ENCODE measurements at regions not wholly inside any gene's neighbourhood (a gene's known extent, or its start where the extent isn't known, plus 50 kb on each side); places are given as distances from the start of the nearest gene placed in this dataset.

DNA sequence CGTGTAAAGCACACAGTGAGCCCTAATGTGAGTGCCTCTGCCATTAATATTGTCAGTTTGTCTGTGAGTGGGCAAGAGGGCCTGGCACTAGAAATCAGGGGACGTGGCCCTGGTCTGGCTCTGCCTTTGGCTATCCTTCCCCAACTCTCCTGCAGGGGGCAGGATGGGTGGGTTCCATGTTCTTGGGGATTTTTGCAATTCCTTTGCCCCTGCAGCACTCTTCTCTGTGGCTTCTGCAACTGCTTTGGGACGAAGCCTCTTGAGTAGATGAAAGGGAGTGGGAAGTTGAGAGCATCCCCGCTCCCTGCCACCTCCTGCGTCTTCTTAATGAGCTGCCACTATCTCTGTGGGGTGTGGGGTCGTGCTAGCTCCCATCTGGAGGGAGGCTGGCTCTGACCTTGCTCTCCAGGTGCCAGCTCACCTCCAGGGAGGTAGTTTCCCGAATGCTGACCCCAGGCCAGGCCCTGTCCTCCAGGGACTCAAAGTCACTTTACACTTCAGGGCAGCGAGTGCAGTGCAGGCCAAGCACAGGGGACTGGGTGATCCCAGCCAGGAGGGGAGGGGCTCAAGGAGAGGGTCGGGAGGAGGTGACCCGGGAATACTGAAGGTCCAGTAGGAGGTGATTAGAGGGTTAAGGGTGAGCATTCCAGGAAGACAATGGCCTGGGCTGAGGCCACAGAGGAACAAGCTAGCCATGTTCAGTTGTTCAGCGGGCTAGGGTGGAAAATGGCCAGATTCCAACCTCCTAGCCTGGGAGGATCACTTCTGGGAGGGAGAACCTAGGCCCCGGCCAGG is 121.0 kb upstream of the NLRP1 start:
- FAIRE-seq (no peak), DNase-seq (no peak)
- Histone ChIP-seq H3K9ac (ENCODE audit: low read length in 3 of 3) (no peak overlapping the region), H3K9me3 (ENCODE audit: control insufficient read depth in 2 of 3, insufficient read depth in 1 of 3, low read length in 3 of 3) (peaks cover 0 to 3% (median 0%) of the 10 kb centered on the region in 3 donors), H3K27me3 (ENCODE audit: control insufficient read depth, insufficient read depth, low read length) (no peaks in the 10 kb centered on the region), H3K27ac (ENCODE audit: low read depth in 2 of 2, low read length in 2 of 2) (no peak overlapping the region), H3K4me1 (ENCODE audit: control insufficient read depth in 2 of 3, insufficient read depth in 2 of 3, low read depth in 1 of 3, low read length in 3 of 3) (no peaks in the 10 kb centered on the region), H3K4me3 (ENCODE audit: low read length in 3 of 3) (no peak overlapping the region), H3K36me3 (ENCODE audit: control insufficient read depth in 2 of 3, insufficient read depth in 3 of 3, low read length in 3 of 3) (no peaks in the 10 kb centered on the region)
- TF ChIP-seq, protein P1, sequence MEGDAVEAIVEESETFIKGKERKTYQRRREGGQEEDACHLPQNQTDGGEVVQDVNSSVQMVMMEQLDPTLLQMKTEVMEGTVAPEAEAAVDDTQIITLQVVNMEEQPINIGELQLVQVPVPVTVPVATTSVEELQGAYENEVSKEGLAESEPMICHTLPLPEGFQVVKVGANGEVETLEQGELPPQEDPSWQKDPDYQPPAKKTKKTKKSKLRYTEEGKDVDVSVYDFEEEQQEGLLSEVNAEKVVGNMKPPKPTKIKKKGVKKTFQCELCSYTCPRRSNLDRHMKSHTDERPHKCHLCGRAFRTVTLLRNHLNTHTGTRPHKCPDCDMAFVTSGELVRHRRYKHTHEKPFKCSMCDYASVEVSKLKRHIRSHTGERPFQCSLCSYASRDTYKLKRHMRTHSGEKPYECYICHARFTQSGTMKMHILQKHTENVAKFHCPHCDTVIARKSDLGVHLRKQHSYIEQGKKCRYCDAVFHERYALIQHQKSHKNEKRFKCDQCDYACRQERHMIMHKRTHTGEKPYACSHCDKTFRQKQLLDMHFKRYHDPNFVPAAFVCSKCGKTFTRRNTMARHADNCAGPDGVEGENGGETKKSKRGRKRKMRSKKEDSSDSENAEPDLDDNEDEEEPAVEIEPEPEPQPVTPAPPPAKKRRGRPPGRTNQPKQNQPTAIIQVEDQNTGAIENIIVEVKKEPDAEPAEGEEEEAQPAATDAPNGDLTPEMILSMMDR (IDR thresholded peaks at IDR 0.05; ENCODE audit: borderline replicate concordance, extremely low read depth, insufficient read depth) = no peak
- intact Hi-C loops (cut with DNase I) = no loop called here

DNA sequence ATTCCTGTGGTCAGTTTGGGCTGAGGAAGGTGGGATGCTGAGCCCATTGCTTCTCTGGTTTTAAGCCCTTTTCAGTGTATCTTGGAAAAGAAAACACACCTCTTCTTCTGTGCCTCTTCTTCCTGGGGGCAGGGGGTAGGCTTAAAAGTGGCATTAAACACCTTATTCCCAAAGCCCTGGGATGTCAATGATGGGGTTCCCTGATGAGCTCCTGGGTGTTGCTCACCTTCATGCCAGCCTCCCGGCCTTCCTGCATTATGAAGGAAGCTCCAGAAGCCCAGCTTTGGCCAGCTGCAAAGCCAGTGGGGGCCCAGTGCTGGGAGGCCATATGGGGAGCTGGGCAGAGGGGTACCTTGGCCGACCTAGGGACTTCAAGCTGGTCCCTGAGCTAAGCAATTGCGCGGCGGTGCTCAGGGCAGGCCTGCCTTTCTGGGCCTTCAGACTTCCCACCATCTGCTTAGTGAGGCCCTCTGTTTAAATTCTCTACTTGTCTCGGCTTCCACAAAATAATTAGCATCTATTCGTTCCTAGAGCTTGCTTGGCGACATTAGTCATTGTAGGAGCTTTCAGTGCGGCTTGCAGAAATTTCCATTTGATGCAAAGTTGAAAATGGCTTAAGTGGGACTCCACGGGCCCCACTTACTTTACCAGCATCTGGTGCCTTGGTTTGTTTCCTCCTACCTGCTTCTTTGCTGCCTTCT is 121.7 kb upstream of the NLRP1 start:
- no peak overlapping the region for H3K27ac ChIP-seq (ENCODE audit: low read depth in 2 of 2, low read length in 2 of 2)
- H3K9me3 ChIP-seq (ENCODE audit: control insufficient read depth in 2 of 3, insufficient read depth in 1 of 3, low read length in 3 of 3) = peaks cover 0 to 3% (median 0%) of the 10 kb centered on the region in 3 donors
- no peak overlapping the region for H3K9ac ChIP-seq (ENCODE audit: low read length in 3 of 3)
- H3K4me3 ChIP-seq (ENCODE audit: low read length in 3 of 3) = no peak overlapping the region
- FAIRE-seq = no peak
- TF ChIP-seq, protein P1 (IDR thresholded peaks at IDR 0.05; ENCODE audit: borderline replicate concordance, extremely low read depth, insufficient read depth) = no peak
- H3K36me3 ChIP-seq (ENCODE audit: control insufficient read depth in 2 of 3, insufficient read depth in 3 of 3, low read length in 3 of 3) = no peaks in the 10 kb centered on the region
- no peak for DNase-seq
- no peaks in the 10 kb centered on the region for H3K27me3 ChIP-seq (ENCODE audit: control insufficient read depth, insufficient read depth, low read length)
- no peaks in the 10 kb centered on the region for H3K4me1 ChIP-seq (ENCODE audit: control insufficient read depth in 2 of 3, insufficient read depth in 2 of 3, low read depth in 1 of 3, low read length in 3 of 3)
- intact Hi-C loops (cut with DNase I) = no loop called here

DNA sequence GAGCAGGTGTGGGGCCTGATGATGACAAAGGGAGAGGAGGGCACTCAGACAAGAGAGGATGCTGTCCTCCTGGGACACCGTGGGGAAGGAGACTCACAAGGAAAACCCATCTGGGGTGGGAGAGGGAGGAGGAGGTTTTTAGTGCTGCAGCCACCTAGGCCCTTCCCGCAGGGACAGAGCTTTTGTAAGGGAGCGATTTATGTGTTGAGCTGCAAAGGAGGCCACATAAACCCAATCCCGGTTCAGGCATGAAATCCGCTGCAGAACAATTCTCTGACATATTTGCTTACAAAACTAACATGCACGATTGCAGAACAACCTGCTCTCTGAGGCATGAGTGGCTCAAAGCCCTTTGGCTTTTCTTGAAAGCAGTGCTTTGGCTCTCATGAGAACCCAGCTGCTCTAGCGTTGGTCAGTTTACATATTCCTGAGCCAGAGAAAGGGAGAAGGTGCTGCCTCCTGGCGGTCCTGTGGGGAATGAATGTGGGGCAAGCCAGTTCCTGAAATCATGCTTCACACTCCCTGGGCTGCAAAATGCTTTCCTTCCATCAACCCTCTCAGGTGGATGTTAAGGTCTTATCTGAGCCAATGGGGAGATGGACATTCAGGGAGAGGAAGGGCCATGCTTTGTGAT is 122.4 kb upstream of the NLRP1 start:
- FAIRE-seq (no peak), DNase-seq (peak in 4 of 5 donors; percentile 79 to 90 (median 84))
- H3K36me3 ChIP-seq (ENCODE audit: control insufficient read depth in 2 of 3, insufficient read depth in 3 of 3, low read length in 3 of 3) = no peaks in the 10 kb centered on the region
- no peak overlapping the region for H3K27ac ChIP-seq (ENCODE audit: low read depth in 2 of 2, low read length in 2 of 2)
- H3K4me1 ChIP-seq (ENCODE audit: control insufficient read depth in 2 of 3, insufficient read depth in 2 of 3, low read depth in 1 of 3, low read length in 3 of 3) = no peaks in the 10 kb centered on the region
- no peak overlapping the region for H3K4me3 ChIP-seq (ENCODE audit: low read length in 3 of 3)
- H3K27me3 ChIP-seq (ENCODE audit: control insufficient read depth, insufficient read depth, low read length) = no peaks in the 10 kb centered on the region
- peaks cover 0 to 3% (median 0%) of the 10 kb centered on the region in 3 donors for H3K9me3 ChIP-seq (ENCODE audit: control insufficient read depth in 2 of 3, insufficient read depth in 1 of 3, low read length in 3 of 3)
- TF ChIP-seq, protein P1 (IDR thresholded peaks at IDR 0.05; ENCODE audit: borderline replicate concordance, extremely low read depth, insufficient read depth) = peak; percentile 66
- H3K9ac ChIP-seq (ENCODE audit: low read length in 3 of 3) = no peak overlapping the region
- intact Hi-C loops (cut with DNase I) = no loop called here

All from kidney (tissue), 13 donors.